GM12875 (cell line): ENCODE measurements at regions not wholly inside any gene's neighbourhood (a gene's known extent, or its start where the extent isn't known, plus 50 kb on each side); places are given as distances from the start of the nearest gene placed in this dataset.
"Not testable (repeated sequence)": the region's sequence is repeated elsewhere in the genome, so short reads cannot be mapped to it uniquely, and the experiment has no call there.

ENCODE experiments used
- H3K4me3 ChIP-seq: one replicate; pipeline ENCODE4 v1.5.1; 2011; ENCODE audit warnings: low read depth, low read length, control low read depth
- TF ChIP-seq, protein P1 (sequence below): IDR thresholded peaks from 2 replicates; pipeline ENCODE4 v1.5.1; 2011; ENCODE audit warnings: low read depth, mild to moderate bottlenecking, control low read depth, inconsistent platforms, low read length, moderate library complexity, borderline replicate concordance; ENCODE audit not compliant: insufficient read depth

DNA sequence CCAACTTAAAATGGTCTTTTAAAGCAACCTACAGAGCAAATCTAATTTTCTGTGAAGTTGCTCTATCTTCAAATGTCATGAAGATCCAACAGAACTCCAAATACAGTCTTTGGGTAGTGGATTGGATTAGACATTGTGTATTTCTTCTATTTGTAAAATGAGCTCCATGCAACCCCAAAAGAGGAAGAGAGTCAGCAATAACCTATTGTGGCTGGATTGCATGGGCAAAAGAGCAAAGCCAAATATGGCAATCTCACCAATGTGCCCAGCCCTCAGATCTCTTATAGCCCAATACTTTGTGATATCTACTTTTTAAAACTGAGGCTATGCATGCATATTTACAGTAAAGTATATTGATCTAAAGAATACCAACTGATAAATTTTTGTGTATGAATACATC is 146.3 kb downstream of the TXNL1 start:
- H3K4me3 ChIP-seq = no peak overlapping the region
- TF ChIP-seq, protein P1, sequence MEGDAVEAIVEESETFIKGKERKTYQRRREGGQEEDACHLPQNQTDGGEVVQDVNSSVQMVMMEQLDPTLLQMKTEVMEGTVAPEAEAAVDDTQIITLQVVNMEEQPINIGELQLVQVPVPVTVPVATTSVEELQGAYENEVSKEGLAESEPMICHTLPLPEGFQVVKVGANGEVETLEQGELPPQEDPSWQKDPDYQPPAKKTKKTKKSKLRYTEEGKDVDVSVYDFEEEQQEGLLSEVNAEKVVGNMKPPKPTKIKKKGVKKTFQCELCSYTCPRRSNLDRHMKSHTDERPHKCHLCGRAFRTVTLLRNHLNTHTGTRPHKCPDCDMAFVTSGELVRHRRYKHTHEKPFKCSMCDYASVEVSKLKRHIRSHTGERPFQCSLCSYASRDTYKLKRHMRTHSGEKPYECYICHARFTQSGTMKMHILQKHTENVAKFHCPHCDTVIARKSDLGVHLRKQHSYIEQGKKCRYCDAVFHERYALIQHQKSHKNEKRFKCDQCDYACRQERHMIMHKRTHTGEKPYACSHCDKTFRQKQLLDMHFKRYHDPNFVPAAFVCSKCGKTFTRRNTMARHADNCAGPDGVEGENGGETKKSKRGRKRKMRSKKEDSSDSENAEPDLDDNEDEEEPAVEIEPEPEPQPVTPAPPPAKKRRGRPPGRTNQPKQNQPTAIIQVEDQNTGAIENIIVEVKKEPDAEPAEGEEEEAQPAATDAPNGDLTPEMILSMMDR = no peak

DNA sequence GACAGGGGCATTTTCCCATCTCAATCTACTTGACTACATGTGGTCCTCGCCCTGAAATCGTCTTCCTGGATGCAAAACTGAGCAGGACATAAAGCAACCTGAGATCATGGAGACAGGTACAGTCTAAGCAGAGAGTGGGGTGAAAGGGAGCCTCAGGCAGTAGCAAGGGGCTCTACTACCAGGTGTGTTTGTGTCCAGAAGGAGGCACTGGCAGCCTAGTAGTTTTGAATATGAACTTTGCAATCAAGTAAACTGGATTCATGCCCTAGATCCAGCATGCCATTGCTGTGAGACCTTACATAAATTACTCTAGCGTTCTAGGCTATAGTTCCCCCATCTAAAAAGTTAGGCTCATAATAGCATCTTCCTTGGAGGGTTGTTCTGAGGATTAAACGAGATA is 147.4 kb downstream of the TXNL1 start:
- no peak overlapping the region for H3K4me3 ChIP-seq
- TF ChIP-seq, protein P1 = no peak

DNA sequence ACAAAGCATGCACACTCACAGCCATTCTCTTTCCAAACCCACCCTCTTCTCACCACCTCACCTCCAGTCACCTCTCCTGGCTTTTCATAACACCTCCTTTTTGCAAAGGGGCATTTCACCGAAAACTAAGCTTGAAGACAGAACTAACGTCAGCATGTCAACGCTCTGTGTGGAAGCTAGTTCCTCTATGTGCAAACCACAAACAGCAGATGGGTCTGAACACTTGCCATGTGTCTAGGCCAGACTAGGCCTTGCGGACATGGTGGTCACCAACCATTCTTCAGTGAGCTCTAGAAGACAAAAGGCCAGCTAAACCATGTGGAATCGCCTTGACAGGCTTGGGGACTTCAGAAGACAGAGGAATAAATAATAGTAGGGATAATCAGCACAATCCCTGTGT is 148.5 kb downstream of the TXNL1 start:
- TF ChIP-seq, protein P1 = no peak
- H3K4me3 ChIP-seq = no peak overlapping the region

DNA sequence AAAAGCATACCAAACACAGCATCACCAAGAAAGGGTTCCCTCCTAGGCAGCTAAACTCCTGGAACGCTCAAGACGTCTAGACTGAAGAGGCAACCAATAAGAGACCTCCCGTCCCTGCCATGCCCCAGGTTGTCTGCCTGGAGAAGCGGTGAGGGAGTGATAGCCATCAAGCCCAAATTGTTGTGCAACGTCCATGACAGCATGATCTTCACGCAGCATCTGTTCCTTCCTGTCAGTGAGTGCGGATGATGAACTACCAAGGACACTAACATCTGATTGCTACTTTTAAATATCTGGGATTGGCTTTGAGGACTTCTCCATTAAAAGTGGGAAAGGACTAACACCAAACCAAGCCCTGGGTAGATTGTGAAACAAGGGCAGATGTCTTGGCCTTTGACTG is 149.7 kb downstream of the TXNL1 start:
- H3K4me3 ChIP-seq = no peak overlapping the region
- TF ChIP-seq, protein P1 = no peak

DNA sequence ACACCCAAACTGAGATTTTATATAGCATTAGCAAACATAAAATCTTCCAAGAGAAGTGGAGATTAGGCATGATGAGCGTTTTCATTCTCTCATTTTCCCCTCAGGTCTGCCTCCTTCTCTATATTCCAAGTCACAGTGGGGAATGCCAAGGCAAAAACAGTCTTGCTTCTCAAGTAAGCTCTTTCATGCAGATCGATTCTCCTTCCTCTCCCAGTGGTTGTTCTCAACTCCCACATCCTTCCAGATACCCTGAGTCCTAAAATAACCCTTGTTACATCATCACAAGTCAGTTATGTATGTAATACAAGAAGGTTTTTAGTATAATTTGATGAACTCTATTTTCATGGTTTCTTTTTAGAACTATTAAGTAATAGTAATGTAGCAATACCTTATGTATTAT is 150.6 kb downstream of the TXNL1 start:
- H3K4me3 ChIP-seq = no peak overlapping the region
- TF ChIP-seq, protein P1 = no peak

DNA sequence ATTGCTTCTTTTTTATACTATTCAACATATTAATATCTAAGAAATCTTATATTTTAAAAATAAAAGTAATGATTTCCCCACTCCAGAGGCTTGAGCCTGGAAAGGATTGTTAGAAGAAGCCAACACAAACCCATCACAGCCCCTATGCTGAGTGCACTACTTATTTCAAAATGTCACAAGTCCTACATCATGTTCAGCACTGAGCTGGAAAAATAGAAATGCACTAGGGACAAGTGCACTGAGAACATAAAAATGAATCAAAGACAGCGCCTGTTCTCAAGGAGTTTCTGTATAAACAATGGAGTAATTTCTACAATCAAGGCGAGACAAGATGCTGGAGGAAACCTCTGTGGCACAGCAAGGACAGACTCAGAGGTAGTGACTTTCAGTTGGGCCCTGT is 155.0 kb downstream of the TXNL1 start:
- TF ChIP-seq, protein P1 = no peak
- no peak overlapping the region for H3K4me3 ChIP-seq

DNA sequence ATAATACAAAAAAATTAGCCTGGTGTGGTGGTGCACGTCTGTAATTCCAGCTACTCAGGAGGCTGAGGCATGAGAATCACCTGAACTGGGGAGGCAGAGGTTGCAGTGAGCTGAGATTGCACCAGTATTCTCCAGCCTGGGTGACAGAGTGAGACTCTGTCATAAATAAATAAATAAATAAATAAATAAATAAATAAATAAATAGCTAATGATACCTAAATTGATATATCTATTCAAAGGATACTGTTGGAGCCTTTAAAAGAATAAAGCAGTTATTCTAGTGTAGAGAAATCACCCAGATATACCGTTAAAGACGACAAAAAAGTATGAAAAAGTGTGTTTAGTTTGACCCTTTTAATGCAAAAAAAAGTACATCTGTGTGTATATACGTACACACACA is 155.6 kb downstream of the TXNL1 start:
- H3K4me3 ChIP-seq = not testable (repeated sequence)

DNA sequence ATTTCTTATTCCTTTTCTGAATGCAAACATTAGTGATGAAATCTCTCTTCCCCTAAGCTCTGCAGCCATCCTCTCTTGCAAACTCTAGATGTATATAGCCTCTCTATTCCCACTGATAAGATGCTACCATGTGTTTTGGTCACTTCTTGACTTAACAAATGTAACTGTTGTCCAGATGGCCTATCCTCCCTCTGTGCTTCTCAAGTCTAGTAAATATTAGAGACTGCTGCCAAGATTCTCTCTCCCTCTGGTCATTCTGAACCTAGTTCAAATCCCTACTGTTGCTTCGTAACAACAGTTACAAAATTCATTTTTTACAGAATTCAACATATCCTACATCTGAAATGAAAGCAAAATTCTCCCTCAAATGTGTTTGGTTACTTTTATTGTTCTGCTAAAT is 156.6 kb downstream of the TXNL1 start:
- TF ChIP-seq, protein P1 = no peak
- H3K4me3 ChIP-seq = no peak overlapping the region
